GM23338 (cell line): ENCODE measurements at regions not wholly inside any gene's neighbourhood (a gene's known extent, or its start where the extent isn't known, plus 50 kb on each side); places are given as distances from the start of the nearest gene placed in this dataset.
"Not testable (repeated sequence)": the region's sequence is repeated elsewhere in the genome, so short reads cannot be mapped to it uniquely, and the experiment has no call there.

Source experiments
- ATAC-seq: fragments of 200-7000 bp; cut with Tn5 transposase; 3 replicates; pipeline ENCODE4 v1.9.1; 2020
- DNase-seq: peaks from one replicate; pipeline ENCODE4 v3.0.0-alpha.2; 2015; ENCODE audit warnings: low spot score
- H2AFZ ChIP-seq: fragments of 200-600 bp; sonication (generic); 2 replicates; pipeline ENCODE4 v1.8.0; 2016; ENCODE audit warnings: antibody characterized with exemption, mild to moderate bottlenecking, moderate library complexity
- H3F3A ChIP-seq: fragments of 200-600 bp; sonication (generic); replicated peaks from 2 replicates; pipeline ENCODE4 v1.8.0; 2017; ENCODE audit warnings: antibody characterized with exemption, mixed run types, low read depth
- H3K27ac ChIP-seq: fragments of 200-600 bp; sonication (generic); 2 replicates; pipeline ENCODE4 v1.6.1; 2016; ENCODE audit warnings: low read depth
- H3K27me3 ChIP-seq: fragments of 200-600 bp; sonication (generic); 2 replicates; pipeline ENCODE4 v1.8.0; 2016; ENCODE audit warnings: mild to moderate bottlenecking, mixed run types, moderate library complexity; ENCODE audit not compliant: insufficient read depth
- H3K36me3 ChIP-seq: fragments of 200-600 bp; sonication (generic); 2 replicates; pipeline ENCODE4 v1.8.0; 2016; ENCODE audit warnings: mild to moderate bottlenecking; ENCODE audit not compliant: insufficient read depth
- H3K4me1 ChIP-seq: fragments of 200-600 bp; sonication (generic); 2 replicates; pipeline ENCODE4 v1.8.0; 2016; ENCODE audit warnings: mild to moderate bottlenecking, moderate library complexity; ENCODE audit not compliant: insufficient read depth
- H3K4me2 ChIP-seq: fragments of 200-600 bp; sonication (generic); 2 replicates; pipeline ENCODE4 v1.7.1; 2017; ENCODE audit warnings: mixed run types
- H3K4me3 ChIP-seq: fragments of 200-600 bp; sonication (generic); 2 replicates; pipeline ENCODE4 v1.6.1; 2016; ENCODE audit warnings: mixed run types
- H3K79me2 ChIP-seq: fragments of 200-600 bp; sonication (generic); replicated peaks from 2 replicates; pipeline ENCODE4 v1.8.0; 2017; ENCODE audit warnings: mild to moderate bottlenecking; ENCODE audit not compliant: insufficient read depth
- H3K9me2 ChIP-seq: fragments of 200-600 bp; sonication (generic); 2 replicates; pipeline ENCODE4 v1.8.0; 2017; ENCODE audit not compliant: insufficient read depth
- H4K20me1 ChIP-seq: fragments of 200-600 bp; sonication (generic); replicated peaks from 2 replicates; pipeline ENCODE4 v1.8.0; 2017; ENCODE audit warnings: mild to moderate bottlenecking; ENCODE audit not compliant: insufficient read depth
- H3K27ac Mint-ChIP-seq: 2 replicates; pipeline ENCODE4 v1.8.0; 2020; ENCODE audit warnings: inconsistent platforms, mild to moderate bottlenecking, moderate library complexity, mixed read lengths
- H3K27me3 Mint-ChIP-seq: 3 replicates; pipeline ENCODE4 v1.8.0; 2022; ENCODE audit warnings: low read depth, mild to moderate bottlenecking, moderate library complexity, mixed read lengths, inconsistent platforms; ENCODE audit not compliant: insufficient read depth, poor library complexity
- H3K36me3 Mint-ChIP-seq: 3 replicates; pipeline ENCODE4 v1.8.0; 2021; ENCODE audit warnings: low read depth, mild to moderate bottlenecking, inconsistent platforms, moderate library complexity, mixed read lengths
- H3K4me1 Mint-ChIP-seq: 3 replicates; pipeline ENCODE4 v1.8.0; 2020; ENCODE audit warnings: mild to moderate bottlenecking, inconsistent platforms, mixed read lengths
- H3K4me3 Mint-ChIP-seq: 3 replicates; pipeline ENCODE4 v1.8.0; 2021; ENCODE audit warnings: moderate library complexity, mild to moderate bottlenecking, inconsistent platforms, mixed read lengths
- H3K9me3 Mint-ChIP-seq: 3 replicates; pipeline ENCODE4 v1.8.0; 2020; ENCODE audit warnings: moderate library complexity, mild to moderate bottlenecking, inconsistent platforms, mixed read lengths
- CTCF ChIP-seq, 2 experiments: fragments of 200-600 bp in 1 of 2; sonication (generic) in 1 of 2; conservative IDR thresholded peaks; 2 replicates each; pipeline versions ENCODE4 v1.5.1 to v1.6.1; 2016 to 2017; ENCODE audit warnings: antibody characterized with exemption in 2 of 2, low read depth in 2 of 2, mild to moderate bottlenecking in 2 of 2, moderate library complexity in 1 of 2
- EZH2phosphoT487 ChIP-seq: fragments of 200-600 bp; sonication (generic); IDR thresholded peaks from one replicate; pipeline ENCODE4 v1.8.1; 2018; ENCODE audit warnings: antibody characterized with exemption; ENCODE audit not compliant: unreplicated experiment
- NANOG ChIP-seq: IDR thresholded peaks from 2 replicates; pipeline ENCODE4 v1.6.1; 2016; ENCODE audit warnings: antibody characterized with exemption, borderline replicate concordance
- POLR2AphosphoS5 ChIP-seq: IDR thresholded peaks from 2 replicates; pipeline ENCODE4 v1.6.1; 2016; ENCODE audit warnings: antibody characterized with exemption, low read depth
- STAT1 ChIP-seq: IDR thresholded peaks from one replicate; pipeline ENCODE4 v1.6.1; 2016; ENCODE audit warnings: antibody characterized with exemption; ENCODE audit not compliant: unreplicated experiment
- TF ChIP-seq, protein P1 (sequence below): fragments of 250-450 bp; sonication (Bioruptor Pico); IDR thresholded peaks from 2 replicates; pipeline ENCODE4 v1.5.0; 2020; ENCODE audit warnings: mild to moderate bottlenecking, moderate library complexity
- TF ChIP-seq, protein P2 (sequence below): IDR thresholded peaks from 2 replicates; pipeline ENCODE4 v1.6.1; 2016; ENCODE audit warnings: antibody characterized with exemption

GRCh38 chr10:33913194-33913593 lies 578.7 kb upstream of the NRP1 start:
- no peaks in the 10 kb centered on the region for H3K4me1 Mint-ChIP-seq
- no peak for ATAC-seq

DNA sequence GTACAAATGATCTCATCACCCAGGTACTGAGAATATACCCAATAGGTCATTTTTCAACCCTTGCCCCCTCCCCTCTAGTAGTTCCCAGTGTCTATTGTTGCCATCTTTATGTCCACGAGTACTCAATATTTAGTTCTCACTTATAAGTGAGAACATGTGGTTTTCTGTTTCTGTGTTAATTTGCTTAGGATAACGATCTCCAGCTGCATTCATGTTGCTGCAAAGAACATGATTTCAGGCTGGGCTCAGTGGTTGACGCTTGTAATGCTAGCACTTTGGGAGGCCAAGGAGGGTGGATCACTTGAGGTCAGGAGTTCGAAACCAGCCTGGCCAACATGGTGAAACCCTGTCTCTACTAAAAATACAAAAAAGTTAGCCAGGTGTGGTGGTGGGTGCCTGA lies 575.0 kb upstream of the NRP1 start:
- not testable (repeated sequence) for H3K4me3 ChIP-seq, ATAC-seq, H3K36me3 Mint-ChIP-seq, H3K4me3 Mint-ChIP-seq, H3F3A ChIP-seq, H4K20me1 ChIP-seq, DNase-seq, H3K79me2 ChIP-seq, H3K27me3 ChIP-seq, H3K4me1 ChIP-seq, H3K4me2 ChIP-seq, H3K27ac Mint-ChIP-seq, H3K4me1 Mint-ChIP-seq, H3K9me3 Mint-ChIP-seq, H3K27me3 Mint-ChIP-seq, H3K9me2 ChIP-seq, H3K27ac ChIP-seq, H3K36me3 ChIP-seq, H2AFZ ChIP-seq

More at GRCh38 chr10:33913194-33913593, 578.7 kb upstream of the NRP1 start:
- no peak for DNase-seq
- no peak overlapping the region for H3K4me3 Mint-ChIP-seq
- Histone ChIP-seq H3K79me2 (no peaks in the 10 kb centered on the region), H2AFZ (no peak overlapping the region), H3K9me2 (no peaks in the 10 kb centered on the region; the same call in 1 of the 2 replicates), H3K4me3 (no peak overlapping the region), H4K20me1 (no peaks in the 10 kb centered on the region), H3F3A (no peaks in the 10 kb centered on the region), H3K27ac (no peak overlapping the region), H3K4me1 (no peaks in the 10 kb centered on the region), H3K36me3 (no peaks in the 10 kb centered on the region), H3K4me2 (no peak overlapping the region), H3K27me3 (no peaks in the 10 kb centered on the region)
- no peak overlapping the region for H3K27ac Mint-ChIP-seq
- TF ChIP-seq EZH2phosphoT487: no peak
- no peaks in the 10 kb centered on the region for H3K36me3 Mint-ChIP-seq
- H3K27me3 Mint-ChIP-seq: no peaks in the 10 kb centered on the region
- H3K9me3 Mint-ChIP-seq: no peaks in the 10 kb centered on the region

DNA sequence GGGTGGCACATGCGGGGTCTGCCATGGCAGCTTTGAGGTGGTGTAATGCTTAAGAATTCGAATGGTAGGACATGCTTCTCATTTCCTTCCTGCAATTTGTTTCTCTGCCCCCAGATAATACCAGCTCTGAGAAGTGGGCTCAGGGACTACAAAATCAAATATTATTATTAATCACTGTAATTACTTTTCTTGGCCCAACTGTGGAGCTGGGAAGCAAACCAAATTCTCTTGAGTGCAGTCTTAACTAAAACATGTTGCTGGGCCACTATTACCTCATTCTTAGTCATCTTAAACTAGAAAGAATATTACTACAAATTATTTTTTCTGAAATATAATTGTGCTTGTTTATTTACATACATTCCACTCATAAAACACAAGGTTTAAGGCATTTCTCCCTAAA lies 566.7 kb upstream of the NRP1 start:
- H3F3A ChIP-seq: no peaks in the 10 kb centered on the region
- Mint-ChIP-seq H3K9me3 (peaks cover 6% of the 10 kb centered on the region), H3K27me3 (no peaks in the 10 kb centered on the region), H3K36me3 (peaks cover 6% of the 10 kb centered on the region), H3K4me1 (peaks cover 3% of the 10 kb centered on the region; the same call in 2 of the 3 replicates), H3K4me3 (no peak overlapping the region), H3K27ac (no peak overlapping the region)
- H3K27me3 ChIP-seq: no peaks in the 10 kb centered on the region
- no peak overlapping the region for H3K27ac ChIP-seq
- TF ChIP-seq, protein P1, sequence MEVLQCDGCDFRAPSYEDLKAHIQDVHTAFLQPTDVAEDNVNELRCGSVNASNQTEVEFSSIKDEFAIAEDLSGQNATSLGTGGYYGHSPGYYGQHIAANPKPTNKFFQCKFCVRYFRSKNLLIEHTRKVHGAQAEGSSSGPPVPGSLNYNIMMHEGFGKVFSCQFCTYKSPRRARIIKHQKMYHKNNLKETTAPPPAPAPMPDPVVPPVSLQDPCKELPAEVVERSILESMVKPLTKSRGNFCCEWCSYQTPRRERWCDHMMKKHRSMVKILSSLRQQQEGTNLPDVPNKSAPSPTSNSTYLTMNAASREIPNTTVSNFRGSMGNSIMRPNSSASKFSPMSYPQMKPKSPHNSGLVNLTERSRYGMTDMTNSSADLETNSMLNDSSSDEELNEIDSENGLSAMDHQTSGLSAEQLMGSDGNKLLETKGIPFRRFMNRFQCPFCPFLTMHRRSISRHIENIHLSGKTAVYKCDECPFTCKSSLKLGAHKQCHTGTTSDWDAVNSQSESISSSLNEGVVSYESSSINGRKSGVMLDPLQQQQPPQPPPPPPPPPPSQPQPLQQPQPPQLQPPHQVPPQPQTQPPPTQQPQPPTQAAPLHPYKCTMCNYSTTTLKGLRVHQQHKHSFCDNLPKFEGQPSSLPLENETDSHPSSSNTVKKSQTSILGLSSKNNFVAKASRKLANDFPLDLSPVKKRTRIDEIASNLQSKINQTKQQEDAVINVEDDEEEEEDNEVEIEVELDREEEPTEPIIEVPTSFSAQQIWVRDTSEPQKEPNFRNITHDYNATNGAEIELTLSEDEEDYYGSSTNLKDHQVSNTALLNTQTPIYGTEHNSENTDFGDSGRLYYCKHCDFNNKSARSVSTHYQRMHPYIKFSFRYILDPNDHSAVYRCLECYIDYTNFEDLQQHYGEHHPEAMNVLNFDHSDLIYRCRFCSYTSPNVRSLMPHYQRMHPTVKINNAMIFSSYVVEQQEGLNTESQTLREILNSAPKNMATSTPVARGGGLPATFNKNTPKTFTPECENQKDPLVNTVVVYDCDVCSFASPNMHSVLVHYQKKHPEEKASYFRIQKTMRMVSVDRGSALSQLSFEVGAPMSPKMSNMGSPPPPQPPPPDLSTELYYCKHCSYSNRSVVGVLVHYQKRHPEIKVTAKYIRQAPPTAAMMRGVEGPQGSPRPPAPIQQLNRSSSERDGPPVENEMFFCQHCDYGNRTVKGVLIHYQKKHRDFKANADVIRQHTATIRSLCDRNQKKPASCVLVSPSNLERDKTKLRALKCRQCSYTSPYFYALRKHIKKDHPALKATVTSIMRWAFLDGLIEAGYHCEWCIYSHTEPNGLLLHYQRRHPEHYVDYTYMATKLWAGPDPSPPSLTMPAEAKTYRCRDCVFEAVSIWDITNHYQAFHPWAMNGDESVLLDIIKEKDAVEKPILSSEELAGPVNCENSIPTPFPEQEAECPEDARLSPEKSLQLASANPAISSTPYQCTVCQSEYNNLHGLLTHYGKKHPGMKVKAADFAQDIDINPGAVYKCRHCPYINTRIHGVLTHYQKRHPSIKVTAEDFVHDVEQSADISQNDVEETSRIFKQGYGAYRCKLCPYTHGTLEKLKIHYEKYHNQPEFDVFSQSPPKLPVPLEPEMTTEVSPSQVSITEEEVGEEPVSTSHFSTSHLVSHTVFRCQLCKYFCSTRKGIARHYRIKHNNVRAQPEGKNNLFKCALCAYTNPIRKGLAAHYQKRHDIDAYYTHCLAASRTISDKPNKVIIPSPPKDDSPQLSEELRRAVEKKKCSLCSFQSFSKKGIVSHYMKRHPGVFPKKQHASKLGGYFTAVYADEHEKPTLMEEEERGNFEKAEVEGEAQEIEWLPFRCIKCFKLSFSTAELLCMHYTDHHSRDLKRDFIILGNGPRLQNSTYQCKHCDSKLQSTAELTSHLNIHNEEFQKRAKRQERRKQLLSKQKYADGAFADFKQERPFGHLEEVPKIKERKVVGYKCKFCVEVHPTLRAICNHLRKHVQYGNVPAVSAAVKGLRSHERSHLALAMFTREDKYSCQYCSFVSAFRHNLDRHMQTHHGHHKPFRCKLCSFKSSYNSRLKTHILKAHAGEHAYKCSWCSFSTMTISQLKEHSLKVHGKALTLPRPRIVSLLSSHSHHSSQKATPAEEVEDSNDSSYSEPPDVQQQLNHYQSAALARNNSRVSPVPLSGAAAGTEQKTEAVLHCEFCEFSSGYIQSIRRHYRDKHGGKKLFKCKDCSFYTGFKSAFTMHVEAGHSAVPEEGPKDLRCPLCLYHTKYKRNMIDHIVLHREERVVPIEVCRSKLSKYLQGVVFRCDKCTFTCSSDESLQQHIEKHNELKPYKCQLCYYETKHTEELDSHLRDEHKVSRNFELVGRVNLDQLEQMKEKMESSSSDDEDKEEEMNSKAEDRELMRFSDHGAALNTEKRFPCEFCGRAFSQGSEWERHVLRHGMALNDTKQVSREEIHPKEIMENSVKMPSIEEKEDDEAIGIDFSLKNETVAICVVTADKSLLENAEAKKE (CRISPR knock-in tag): no peak
- TF ChIP-seq NANOG (no peak), STAT1 (no peak), POLR2AphosphoS5 (no peak), CTCF (conservative IDR thresholded peaks at IDR 0.05; ENCODE audit: low read depth in 2 of 2) (no peak)
- TF ChIP-seq, protein P2, sequence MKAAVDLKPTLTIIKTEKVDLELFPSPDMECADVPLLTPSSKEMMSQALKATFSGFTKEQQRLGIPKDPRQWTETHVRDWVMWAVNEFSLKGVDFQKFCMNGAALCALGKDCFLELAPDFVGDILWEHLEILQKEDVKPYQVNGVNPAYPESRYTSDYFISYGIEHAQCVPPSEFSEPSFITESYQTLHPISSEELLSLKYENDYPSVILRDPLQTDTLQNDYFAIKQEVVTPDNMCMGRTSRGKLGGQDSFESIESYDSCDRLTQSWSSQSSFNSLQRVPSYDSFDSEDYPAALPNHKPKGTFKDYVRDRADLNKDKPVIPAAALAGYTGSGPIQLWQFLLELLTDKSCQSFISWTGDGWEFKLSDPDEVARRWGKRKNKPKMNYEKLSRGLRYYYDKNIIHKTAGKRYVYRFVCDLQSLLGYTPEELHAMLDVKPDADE: no peak
- no peaks in the 10 kb centered on the region for H3K36me3 ChIP-seq
- H3K9me2 ChIP-seq: peaks cover 12% of the 10 kb centered on the region
- no peaks in the 10 kb centered on the region for H3K4me1 ChIP-seq
- no peaks in the 10 kb centered on the region for H3K79me2 ChIP-seq
- H3K4me3 ChIP-seq: no peak overlapping the region
- no peak overlapping the region for H3K4me2 ChIP-seq
- no peak for ATAC-seq
- no peaks in the 10 kb centered on the region for H4K20me1 ChIP-seq
- DNase-seq: no peak
- H2AFZ ChIP-seq: peak overlapping the region; percentile 2; the same call in 1 of the 2 replicates
